K562 (cell line): ENCODE measurements at regions not wholly inside any gene's neighbourhood (a gene's known extent, or its start where the extent isn't known, plus 50 kb on each side); places are given as distances from the start of the nearest gene placed in this dataset.

Experiments used
- ATF6 ChIP-seq: sonication (generic); formaldehyde crosslinking; IDR thresholded peaks from 2 replicates; pipeline ENCODE4 v1.4.0; 2020; ENCODE audit warnings: mild to moderate bottlenecking, missing genetic modification reagents
- FOS ChIP-seq: IDR thresholded peaks from 3 replicates; pipeline ENCODE4 v1.6.1; 2011; ENCODE audit not compliant: insufficient read length; ENCODE audit errors: extremely low read depth
- MED1 ChIP-seq: sonication (generic); formaldehyde crosslinking; IDR thresholded peaks from 2 replicates; pipeline ENCODE4 v1.8.1; 2023; ENCODE audit warnings: missing genetic modification reagents, borderline replicate concordance
- MXI1 ChIP-seq: IDR thresholded peaks from 2 replicates; pipeline ENCODE4 v1.6.1; 2011; ENCODE audit warnings: low read depth, mild to moderate bottlenecking, improper control_type of control experiment, low read length
- NRF1 ChIP-seq, 2 experiments: fragments of 450-650 bp; IDR thresholded peaks in 1 of 2; conservative IDR thresholded peaks in 1 of 2; 2 replicates each; pipeline ENCODE4 v1.6.1; 2014; ENCODE audit warnings: mild to moderate bottlenecking in 2 of 2
- POLR2AphosphoS5 ChIP-seq: IDR thresholded peaks from 2 replicates; pipeline ENCODE4 v1.6.1; 2011; ENCODE audit warnings: mild to moderate bottlenecking, low read depth, low read length, moderate library complexity; ENCODE audit not compliant: control insufficient read depth, insufficient read depth
- POLR3A ChIP-seq: IDR thresholded peaks from 2 replicates; pipeline ENCODE4 v1.6.1; 2011; ENCODE audit warnings: borderline replicate concordance, mild to moderate bottlenecking, moderate library complexity; ENCODE audit not compliant: insufficient read length, insufficient read depth; ENCODE audit errors: extremely low read depth
- RBBP5 ChIP-seq: fragments of 200-600 bp; sonication (generic); IDR thresholded peaks from 2 replicates; pipeline ENCODE4 v1.6.1; 2012; ENCODE audit warnings: borderline replicate concordance, mild to moderate bottlenecking, low read length, control low read depth, inconsistent platforms; ENCODE audit not compliant: insufficient read depth, poor library complexity, severe bottlenecking
- RFX5 ChIP-seq: IDR thresholded peaks from 2 replicates; pipeline ENCODE4 v1.6.1; 2011; ENCODE audit warnings: low read depth, mild to moderate bottlenecking, improper control_type of control experiment, low read length
- SIN3B ChIP-seq: fragments of 450-650 bp; IDR thresholded peaks from 2 replicates; pipeline ENCODE4 v1.6.1; 2017; ENCODE audit warnings: low read depth, mild to moderate bottlenecking, moderate library complexity
- ZNF232 ChIP-seq: sonication (generic); formaldehyde crosslinking; IDR thresholded peaks from 2 replicates; pipeline ENCODE4 v1.8.0; 2022; ENCODE audit warnings: mild to moderate bottlenecking, missing genetic modification reagents
- ZNF830 ChIP-seq: fragments of 250-450 bp; sonication (Bioruptor Pico); IDR thresholded peaks from 2 replicates; pipeline ENCODE4 v1.5.0; 2021; ENCODE audit warnings: mild to moderate bottlenecking
- TF ChIP-seq, protein P1 (sequence below), 3 experiments: IDR thresholded peaks in 2 of 3; conservative IDR thresholded peaks in 1 of 3; 2 replicates each; pipeline ENCODE4 v1.5.1; 2011 to 2012; ENCODE audit warnings: low read length in 3 of 3, mild to moderate bottlenecking in 3 of 3, control low read depth in 2 of 3, improper control_type of control experiment in 1 of 3, inconsistent platforms in 1 of 3, low read depth in 1 of 3, mixed read lengths in 1 of 3, moderate library complexity in 1 of 3; ENCODE audit not compliant: insufficient read depth in 2 of 3
- TF ChIP-seq, protein P2 (sequence below): fragments of 450-650 bp; IDR thresholded peaks from 2 replicates; pipeline ENCODE4 v1.6.1; 2017; ENCODE audit warnings: antibody characterized with exemption

GRCh38 chr5:78724061-78724460 lies 75.5 kb upstream of the LHFPL2 start:
- TF ChIP-seq NRF1 (conservative IDR thresholded peaks at IDR 0.05 in 1 of 2, IDR thresholded peaks at IDR 0.05 in 1 of 2), result no peak
- no peak for TF ChIP-seq POLR3A
- no peak for TF ChIP-seq POLR2AphosphoS5
- TF ChIP-seq FOS, result no peak
- no peak for TF ChIP-seq SIN3B
- no peak for TF ChIP-seq ZNF830 (CRISPR knock-in tag)
- TF ChIP-seq, protein P1, sequence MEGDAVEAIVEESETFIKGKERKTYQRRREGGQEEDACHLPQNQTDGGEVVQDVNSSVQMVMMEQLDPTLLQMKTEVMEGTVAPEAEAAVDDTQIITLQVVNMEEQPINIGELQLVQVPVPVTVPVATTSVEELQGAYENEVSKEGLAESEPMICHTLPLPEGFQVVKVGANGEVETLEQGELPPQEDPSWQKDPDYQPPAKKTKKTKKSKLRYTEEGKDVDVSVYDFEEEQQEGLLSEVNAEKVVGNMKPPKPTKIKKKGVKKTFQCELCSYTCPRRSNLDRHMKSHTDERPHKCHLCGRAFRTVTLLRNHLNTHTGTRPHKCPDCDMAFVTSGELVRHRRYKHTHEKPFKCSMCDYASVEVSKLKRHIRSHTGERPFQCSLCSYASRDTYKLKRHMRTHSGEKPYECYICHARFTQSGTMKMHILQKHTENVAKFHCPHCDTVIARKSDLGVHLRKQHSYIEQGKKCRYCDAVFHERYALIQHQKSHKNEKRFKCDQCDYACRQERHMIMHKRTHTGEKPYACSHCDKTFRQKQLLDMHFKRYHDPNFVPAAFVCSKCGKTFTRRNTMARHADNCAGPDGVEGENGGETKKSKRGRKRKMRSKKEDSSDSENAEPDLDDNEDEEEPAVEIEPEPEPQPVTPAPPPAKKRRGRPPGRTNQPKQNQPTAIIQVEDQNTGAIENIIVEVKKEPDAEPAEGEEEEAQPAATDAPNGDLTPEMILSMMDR (IDR thresholded peaks at IDR 0.05 in 2 of 3, conservative IDR thresholded peaks at IDR 0.05 in 1 of 3; ENCODE audit: insufficient read depth in 2 of 3, low read depth in 1 of 3, low read length in 3 of 3), result no peak
- TF ChIP-seq MXI1, result no peak
- TF ChIP-seq MED1 (CRISPR knock-in tag), result no peak
- TF ChIP-seq ATF6 (CRISPR knock-in tag), result no peak
- TF ChIP-seq RBBP5, result no peak
- TF ChIP-seq RFX5, result no peak
- TF ChIP-seq, protein P2, sequence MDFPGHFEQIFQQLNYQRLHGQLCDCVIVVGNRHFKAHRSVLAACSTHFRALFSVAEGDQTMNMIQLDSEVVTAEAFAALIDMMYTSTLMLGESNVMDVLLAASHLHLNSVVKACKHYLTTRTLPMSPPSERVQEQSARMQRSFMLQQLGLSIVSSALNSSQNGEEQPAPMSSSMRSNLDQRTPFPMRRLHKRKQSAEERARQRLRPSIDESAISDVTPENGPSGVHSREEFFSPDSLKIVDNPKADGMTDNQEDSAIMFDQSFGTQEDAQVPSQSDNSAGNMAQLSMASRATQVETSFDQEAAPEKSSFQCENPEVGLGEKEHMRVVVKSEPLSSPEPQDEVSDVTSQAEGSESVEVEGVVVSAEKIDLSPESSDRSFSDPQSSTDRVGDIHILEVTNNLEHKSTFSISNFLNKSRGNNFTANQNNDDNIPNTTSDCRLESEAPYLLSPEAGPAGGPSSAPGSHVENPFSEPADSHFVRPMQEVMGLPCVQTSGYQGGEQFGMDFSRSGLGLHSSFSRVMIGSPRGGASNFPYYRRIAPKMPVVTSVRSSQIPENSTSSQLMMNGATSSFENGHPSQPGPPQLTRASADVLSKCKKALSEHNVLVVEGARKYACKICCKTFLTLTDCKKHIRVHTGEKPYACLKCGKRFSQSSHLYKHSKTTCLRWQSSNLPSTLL, result no peak
- TF ChIP-seq ZNF232 (CRISPR knock-in tag), result no peak
